ENCODE measurements at regions not wholly inside any gene's neighbourhood (a gene's known extent, or its start where the extent isn't known, plus 50 kb on each side); places are given as distances from the start of the nearest gene placed in this dataset.

- no peak for TF ChIP-seq CTCF (IDR thresholded peaks at IDR 0.05)
- Mint-ChIP-seq H3K36me3 (ENCODE audit: low read depth) (no peaks in the 10 kb centered on the region), H3K4me3 (ENCODE audit: unreplicated experiment) (no peak overlapping the region), H3K27me3 (ENCODE audit: low read depth) (peaks cover 10% of the 10 kb centered on the region), H3K27ac (ENCODE audit: unreplicated experiment) (no peak overlapping the region), H3K4me1 (ENCODE audit: low read depth) (no peaks in the 10 kb centered on the region), H3K9me3 (ENCODE audit: low read depth) (no peaks in the 10 kb centered on the region)
- DNase-seq (ENCODE audit: low spot score) = no peak
Measured at GRCh38 chr16:55988013-55988412, 112.8 kb upstream of the CES5A start.

- H3K9me3 Mint-ChIP-seq (ENCODE audit: low read depth) = no peaks in the 10 kb centered on the region
- H3K4me3 Mint-ChIP-seq (ENCODE audit: unreplicated experiment) = no peak overlapping the region
- H3K4me1 Mint-ChIP-seq (ENCODE audit: low read depth) = no peaks in the 10 kb centered on the region
- peaks cover 7% of the 10 kb centered on the region for H3K27me3 Mint-ChIP-seq (ENCODE audit: low read depth)
- H3K36me3 Mint-ChIP-seq (ENCODE audit: low read depth) = no peaks in the 10 kb centered on the region
- no peak overlapping the region for H3K27ac Mint-ChIP-seq (ENCODE audit: unreplicated experiment)
- no peak for DNase-seq (ENCODE audit: low spot score)
- no peak for TF ChIP-seq CTCF (IDR thresholded peaks at IDR 0.05)
Measured at GRCh38 chr16:55982597-55982996, 107.4 kb upstream of the CES5A start.

GRCh38 chr16:55981557-55981956, 106.4 kb upstream of the CES5A start:
- no peak overlapping the region for H3K4me3 Mint-ChIP-seq (ENCODE audit: unreplicated experiment)
- peaks cover 7% of the 10 kb centered on the region for H3K27me3 Mint-ChIP-seq (ENCODE audit: low read depth)

GRCh38 chr16:55976815-55977214, 101.6 kb upstream of the CES5A start:
- no peaks in the 10 kb centered on the region for H3K9me3 Mint-ChIP-seq (ENCODE audit: low read depth)
- no peaks in the 10 kb centered on the region for H3K27me3 Mint-ChIP-seq (ENCODE audit: low read depth)
- no peaks in the 10 kb centered on the region for H3K36me3 Mint-ChIP-seq (ENCODE audit: low read depth)
- no peak for TF ChIP-seq CTCF (IDR thresholded peaks at IDR 0.05)
- H3K27ac Mint-ChIP-seq (ENCODE audit: unreplicated experiment) = no peak overlapping the region
- no peak for DNase-seq (ENCODE audit: low spot score)
- no peaks in the 10 kb centered on the region for H3K4me1 Mint-ChIP-seq (ENCODE audit: low read depth)
- H3K4me3 Mint-ChIP-seq (ENCODE audit: unreplicated experiment) = no peak overlapping the region

More at GRCh38 chr16:55981557-55981956, 106.4 kb upstream of the CES5A start:
- no peak for TF ChIP-seq CTCF (IDR thresholded peaks at IDR 0.05)
- no peak overlapping the region for H3K27ac Mint-ChIP-seq (ENCODE audit: unreplicated experiment)
- no peaks in the 10 kb centered on the region for H3K4me1 Mint-ChIP-seq (ENCODE audit: low read depth)
- H3K9me3 Mint-ChIP-seq (ENCODE audit: low read depth) = no peaks in the 10 kb centered on the region
- DNase-seq (ENCODE audit: low spot score) = no peak
- H3K36me3 Mint-ChIP-seq (ENCODE audit: low read depth) = no peaks in the 10 kb centered on the region

- Mint-ChIP-seq H3K27me3 (ENCODE audit: low read depth) (no peaks in the 10 kb centered on the region), H3K4me3 (ENCODE audit: unreplicated experiment) (no peak overlapping the region), H3K27ac (ENCODE audit: unreplicated experiment) (no peak overlapping the region), H3K9me3 (ENCODE audit: low read depth) (no peaks in the 10 kb centered on the region), H3K36me3 (ENCODE audit: low read depth) (no peaks in the 10 kb centered on the region), H3K4me1 (ENCODE audit: low read depth) (no peaks in the 10 kb centered on the region)
- TF ChIP-seq CTCF (IDR thresholded peaks at IDR 0.05) = no peak
- DNase-seq (ENCODE audit: low spot score) = no peak
Measured at GRCh38 chr16:55971447-55971846, 96.3 kb upstream of the CES5A start.

Data from chondrocyte (in vitro differentiated cells).